Astrocyte (in vitro differentiated cells and primary cell): ENCODE measurements at regions not wholly inside any gene's neighbourhood (a gene's known extent, or its start where the extent isn't known, plus 50 kb on each side); places are given as distances from the start of the nearest gene placed in this dataset.

Experiments used
- CTCF ChIP-seq: IDR thresholded peaks from 2 replicates; pipeline ENCODE4 v1.5.1; 2011; ENCODE audit warnings: low read depth, mild to moderate bottlenecking, inconsistent platforms, low read length, moderate library complexity; ENCODE audit not compliant: insufficient read depth
- EZH2 ChIP-seq: IDR thresholded peaks from 2 replicates; pipeline ENCODE4 v1.6.1; 2012; ENCODE audit warnings: mild to moderate bottlenecking, low read length, inconsistent platforms; ENCODE audit not compliant: insufficient read depth

- TF ChIP-seq CTCF: no peak
- no peak for TF ChIP-seq EZH2
Measured at GRCh38 chrX:139018436-139018835, 306.9 kb upstream of the FGF13 start.
